GM19193 (cell line): ENCODE measurements at regions not wholly inside any gene's neighbourhood (a gene's known extent, or its start where the extent isn't known, plus 50 kb on each side); places are given as distances from the start of the nearest gene placed in this dataset.
A peak's percentile ranks its signal among the peaks of the same experiment; 100 is the strongest.

Source experiments
- POLR2A ChIP-seq: IDR thresholded peaks from 4 replicates; pipeline ENCODE4 v1.6.1; 2011; ENCODE audit not compliant: insufficient read depth, insufficient read length; ENCODE audit errors: extremely low read depth

DNA sequence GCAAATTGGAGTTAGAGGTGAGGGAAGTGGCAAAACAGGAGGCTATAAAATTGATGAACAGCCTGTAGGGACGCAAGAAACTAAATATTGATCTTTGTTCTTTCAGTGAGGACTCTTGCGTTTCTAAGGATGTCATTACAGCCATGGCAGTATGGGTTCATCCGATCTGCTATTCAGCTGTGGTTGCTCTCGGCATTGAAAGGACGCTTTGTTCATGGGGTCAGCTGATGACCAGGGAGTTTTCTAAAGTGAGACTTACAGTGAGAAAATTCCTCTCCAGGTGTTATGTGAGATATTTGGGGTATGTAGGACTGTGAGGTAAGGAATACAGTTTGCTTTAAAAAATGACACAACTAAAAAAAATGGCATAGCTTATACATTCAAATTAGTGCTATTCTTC is 52.7 kb upstream of the PELI1 start:
- no peak for TF ChIP-seq POLR2A

GRCh38 chr2:64201151-64201550 is 56.9 kb upstream of the PELI1 start:
- no peak for TF ChIP-seq POLR2A

DNA sequence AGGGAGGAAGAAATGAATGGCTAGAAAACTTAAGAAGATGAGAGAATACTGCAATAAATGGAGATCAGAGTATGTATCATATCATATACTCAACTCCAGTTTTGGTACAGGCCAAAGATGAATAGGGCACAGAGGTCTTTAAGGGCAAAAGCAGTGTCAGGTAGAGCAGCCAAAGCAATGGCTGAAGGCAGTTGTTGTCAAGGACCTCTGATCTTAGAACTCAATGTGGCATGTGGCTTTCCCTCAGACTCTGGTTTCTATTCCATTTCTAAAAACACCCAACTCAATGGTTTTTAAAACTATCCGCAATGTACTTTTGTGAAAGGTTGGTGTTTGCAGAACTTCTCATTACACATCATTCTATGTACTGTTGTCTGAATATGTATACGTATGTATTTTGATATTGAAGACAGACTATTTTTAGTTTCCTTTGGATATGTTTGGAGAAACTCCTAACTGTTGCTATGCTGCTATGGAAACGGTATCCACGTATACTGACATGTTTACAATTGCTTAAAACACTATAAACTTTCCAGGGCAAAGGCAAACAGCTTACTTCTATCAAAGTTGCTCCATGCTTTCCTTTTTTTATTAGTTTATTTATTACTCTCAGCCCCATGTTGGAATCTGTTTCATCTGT is 58.1 kb upstream of the PELI1 start:
- TF ChIP-seq POLR2A: no peak

DNA sequence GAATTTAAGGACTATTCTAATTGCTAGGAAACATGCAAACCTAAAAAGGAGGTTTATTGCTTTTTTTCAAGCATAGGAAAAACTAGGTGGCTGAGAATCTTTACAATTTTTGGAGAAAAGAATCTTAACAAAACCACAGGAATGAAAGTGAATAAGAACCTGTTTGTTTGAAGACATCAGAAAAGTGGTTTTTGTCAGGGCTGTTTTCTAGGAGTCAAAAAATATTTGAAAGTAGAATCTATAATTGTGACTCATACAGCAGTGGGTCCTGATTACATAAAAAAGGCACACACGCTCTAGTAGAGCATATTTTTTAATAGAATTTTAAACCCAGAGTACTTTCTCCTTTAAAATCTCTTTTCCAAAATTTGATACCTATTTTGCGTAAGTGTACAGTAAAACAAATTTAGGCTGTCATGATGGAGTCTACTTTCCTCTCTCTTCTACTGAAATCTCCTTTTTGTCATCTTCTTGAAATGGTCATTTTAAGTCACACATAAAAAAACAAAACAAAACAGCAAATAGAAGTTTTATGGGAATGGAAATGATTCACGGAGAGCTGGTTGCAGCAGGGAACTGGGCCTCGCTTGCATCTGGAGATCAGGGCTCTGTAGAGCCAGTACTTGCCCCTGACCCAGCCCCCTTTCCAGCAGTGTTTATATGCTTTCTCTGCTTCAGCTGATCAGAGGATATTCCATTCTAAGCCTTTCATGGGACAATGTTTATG is 59.1 kb upstream of the PELI1 start:
- TF ChIP-seq POLR2A: no peak

DNA sequence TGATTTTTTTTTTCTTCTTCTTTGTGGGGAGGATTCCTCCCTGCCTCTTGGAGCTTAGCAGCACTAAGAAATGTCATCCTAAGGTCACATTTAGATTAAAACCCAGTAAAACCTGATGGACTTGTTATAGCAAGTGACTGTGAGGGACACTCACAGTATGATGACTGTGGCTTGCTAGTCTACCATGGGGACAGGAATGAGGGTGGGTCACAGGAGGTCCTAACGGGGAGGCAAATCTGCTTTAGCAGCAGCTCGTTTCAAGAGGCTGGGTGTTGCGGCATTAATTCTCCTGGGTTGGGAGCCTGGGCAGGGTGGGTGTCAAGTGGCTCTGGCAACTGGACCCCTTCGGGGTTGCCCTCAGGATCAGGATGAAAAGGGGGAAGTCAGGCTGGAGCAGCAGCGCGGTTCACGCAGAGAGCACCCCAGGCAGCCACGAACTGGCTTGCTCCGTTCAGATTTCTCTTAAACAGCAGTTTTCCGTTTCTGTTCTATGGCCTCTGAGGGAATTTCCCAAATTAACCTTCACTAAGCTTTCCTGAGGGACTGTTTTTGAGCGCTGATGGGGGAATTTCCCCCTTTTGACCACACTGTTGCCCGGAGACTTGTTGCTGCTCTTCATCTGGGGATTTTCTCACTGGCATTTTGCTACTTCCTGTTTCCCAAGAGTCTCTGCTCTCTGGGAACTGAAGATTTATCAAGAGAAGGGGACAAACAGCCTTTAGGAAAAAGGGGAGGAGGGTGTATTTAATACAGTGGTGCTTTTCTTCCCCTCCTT is 59.8 kb upstream of the PELI1 start:
- peak; percentile 63 for TF ChIP-seq POLR2A

GRCh38 chr2:64204703-64205102 is 60.5 kb upstream of the PELI1 start:
- TF ChIP-seq POLR2A: no peak

DNA sequence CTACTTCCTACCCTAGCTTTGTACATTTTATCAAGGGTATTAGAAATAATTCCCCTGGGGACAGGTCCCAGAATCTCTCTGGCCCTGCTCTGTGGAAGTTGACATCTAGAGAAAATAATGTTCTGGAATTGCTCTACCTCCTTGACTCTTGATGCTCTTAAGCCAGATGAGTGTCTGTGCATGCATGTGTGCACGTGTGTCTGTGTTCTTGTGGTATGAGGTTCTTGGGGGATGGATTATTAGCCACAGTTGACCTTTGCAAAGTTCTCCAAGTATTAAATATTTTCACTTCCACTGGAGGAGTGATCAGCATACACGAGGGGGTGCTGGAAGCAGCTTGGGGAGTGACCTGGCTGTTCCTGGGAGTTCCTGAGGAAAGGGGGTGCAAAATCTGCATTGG is 61.2 kb upstream of the PELI1 start:
- no peak for TF ChIP-seq POLR2A

- TF ChIP-seq POLR2A: no peak
Measured at GRCh38 chr2:64207573-64207972, 63.4 kb upstream of the PELI1 start.

DNA sequence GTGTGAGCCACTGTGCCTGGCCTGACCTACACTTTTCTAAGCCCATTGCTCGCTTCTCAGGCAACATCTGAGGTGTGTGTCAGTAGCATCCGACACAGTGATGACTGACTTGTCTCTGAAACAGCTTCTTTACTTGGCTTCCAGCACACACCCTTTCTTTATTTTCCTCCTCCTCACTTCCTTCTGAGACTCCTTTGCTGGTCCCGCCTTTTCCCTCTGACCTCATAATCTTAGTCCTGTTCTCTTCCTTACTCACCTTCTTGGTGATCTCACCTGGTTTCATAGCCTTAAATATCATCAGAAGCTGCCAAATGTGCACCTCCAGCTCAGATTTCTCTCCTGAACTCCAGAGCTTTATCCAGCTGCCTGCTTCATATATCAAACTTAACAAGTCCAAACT is 66.6 kb upstream of the PELI1 start:
- TF ChIP-seq POLR2A: no peak

- no peak for TF ChIP-seq POLR2A
Measured at GRCh38 chr2:64211276-64211921, 67.2 kb upstream of the PELI1 start.

- no peak for TF ChIP-seq POLR2A
Measured at GRCh38 chr2:64212346-64212745, 68.1 kb upstream of the PELI1 start.

GRCh38 chr2:64212801-64213321 is 68.6 kb upstream of the PELI1 start:
- no peak for TF ChIP-seq POLR2A

DNA sequence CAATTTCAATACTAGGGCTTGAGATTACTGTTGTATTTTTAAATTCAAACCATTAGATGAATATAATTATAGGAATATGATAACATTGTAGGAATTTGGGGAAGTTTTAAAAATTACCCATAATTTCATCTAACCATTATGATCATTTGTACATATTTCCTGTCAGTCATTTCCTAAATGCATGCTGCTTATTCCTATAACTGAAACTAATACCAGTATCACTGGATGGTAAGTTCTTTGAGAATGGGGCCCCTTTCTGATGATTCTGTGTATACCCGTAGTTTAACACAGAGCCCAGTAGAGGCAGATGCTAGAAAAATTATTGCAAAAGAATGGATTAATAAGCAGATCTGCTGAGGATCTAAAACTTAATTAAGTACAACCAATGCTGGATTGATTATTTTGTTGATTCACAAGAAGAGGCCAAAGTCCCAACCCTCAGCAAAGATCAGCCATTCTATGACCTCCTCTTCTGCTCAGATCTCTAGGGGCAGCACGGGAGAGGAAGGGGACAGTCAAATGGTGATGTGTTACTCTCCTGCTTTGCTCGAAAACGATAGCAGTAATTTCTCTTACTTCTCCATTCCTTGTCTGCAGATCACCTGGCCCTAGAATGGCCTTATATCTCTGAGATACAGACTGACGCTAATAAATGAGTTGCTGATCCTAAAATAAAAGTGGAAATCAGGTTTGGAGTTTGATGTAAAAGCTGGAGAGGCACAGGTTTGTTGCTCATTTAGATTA is 69.5 kb upstream of the PELI1 start:
- peak; percentile 41 for TF ChIP-seq POLR2A
